Prostate gland (tissue), 2 donors: ENCODE measurements at regions not wholly inside any gene's neighbourhood (a gene's known extent, or its start where the extent isn't known, plus 50 kb on each side); places are given as distances from the start of the nearest gene placed in this dataset.

Experiments used
- POLR2A ChIP-seq: fragments of 450-650 bp; IDR thresholded peaks from one replicate; pipeline ENCODE4 v1.6.1; 2016; ENCODE audit warnings: antibody characterized with exemption, mild to moderate bottlenecking
- TF ChIP-seq, protein P1 (sequence below), 4 experiments: fragments of 200-600 bp in 2 of 4; fragments of 450-650 bp in 2 of 4; sonication (generic) in 2 of 4; IDR thresholded peaks; 1 replicate in 3 of 4; 2 replicates in 1 of 4; pipeline ENCODE4 v1.5.1; 2016 to 2019; ENCODE audit warnings: antibody characterized with exemption in 4 of 4, mild to moderate bottlenecking in 2 of 4, moderate library complexity in 2 of 4

DNA sequence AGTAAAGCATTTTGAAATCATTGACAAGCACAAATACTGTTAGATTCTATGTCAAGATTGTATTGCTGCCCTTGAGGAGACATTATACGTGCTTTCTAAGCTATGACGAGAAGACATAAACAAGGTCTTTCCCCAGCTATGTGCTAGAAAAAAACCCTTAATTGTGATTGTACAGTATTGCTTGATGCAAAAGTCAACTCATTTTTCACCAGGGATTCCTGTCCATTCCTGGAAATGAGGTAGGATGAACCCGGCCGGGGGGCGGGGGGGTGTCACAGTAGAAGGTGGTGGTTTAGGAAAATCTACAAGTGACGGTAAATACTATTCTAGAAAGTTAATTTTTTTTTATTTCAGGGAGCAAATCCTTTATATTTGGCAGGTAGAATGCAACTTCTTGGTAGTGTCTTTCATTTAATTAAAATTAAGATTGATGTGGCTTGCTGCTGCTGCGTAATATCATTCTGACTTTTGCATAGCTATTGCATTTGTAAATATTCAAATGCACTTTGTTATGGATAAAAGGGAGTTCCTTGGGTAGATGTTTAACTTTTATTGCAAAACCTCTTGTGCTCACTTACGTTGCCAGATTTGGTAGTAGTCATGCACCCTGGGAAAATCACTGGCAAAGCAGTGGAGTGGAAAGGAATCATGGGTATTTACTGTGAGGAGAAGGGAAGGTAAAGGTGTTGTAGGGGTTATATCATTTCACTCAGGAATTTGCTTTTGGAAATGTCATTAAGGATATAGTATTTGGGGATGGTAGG is 164.4 kb upstream of the PRPS1L1 start:
- TF ChIP-seq, protein P1, sequence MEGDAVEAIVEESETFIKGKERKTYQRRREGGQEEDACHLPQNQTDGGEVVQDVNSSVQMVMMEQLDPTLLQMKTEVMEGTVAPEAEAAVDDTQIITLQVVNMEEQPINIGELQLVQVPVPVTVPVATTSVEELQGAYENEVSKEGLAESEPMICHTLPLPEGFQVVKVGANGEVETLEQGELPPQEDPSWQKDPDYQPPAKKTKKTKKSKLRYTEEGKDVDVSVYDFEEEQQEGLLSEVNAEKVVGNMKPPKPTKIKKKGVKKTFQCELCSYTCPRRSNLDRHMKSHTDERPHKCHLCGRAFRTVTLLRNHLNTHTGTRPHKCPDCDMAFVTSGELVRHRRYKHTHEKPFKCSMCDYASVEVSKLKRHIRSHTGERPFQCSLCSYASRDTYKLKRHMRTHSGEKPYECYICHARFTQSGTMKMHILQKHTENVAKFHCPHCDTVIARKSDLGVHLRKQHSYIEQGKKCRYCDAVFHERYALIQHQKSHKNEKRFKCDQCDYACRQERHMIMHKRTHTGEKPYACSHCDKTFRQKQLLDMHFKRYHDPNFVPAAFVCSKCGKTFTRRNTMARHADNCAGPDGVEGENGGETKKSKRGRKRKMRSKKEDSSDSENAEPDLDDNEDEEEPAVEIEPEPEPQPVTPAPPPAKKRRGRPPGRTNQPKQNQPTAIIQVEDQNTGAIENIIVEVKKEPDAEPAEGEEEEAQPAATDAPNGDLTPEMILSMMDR (IDR thresholded peaks at IDR 0.05) = no peak
- TF ChIP-seq POLR2A = no peak
